Lung microvascular endothelial cell (primary cell): ENCODE measurements at regions not wholly inside any gene's neighbourhood (a gene's known extent, or its start where the extent isn't known, plus 50 kb on each side); places are given as distances from the start of the nearest gene placed in this dataset.
"Not testable (repeated sequence)": the region's sequence is repeated elsewhere in the genome, so short reads cannot be mapped to it uniquely, and the experiment has no call there.

Experiments
- DNase-seq, 2 donors: peaks; one replicate each; pipeline versions ENCODE4 v3.0.0 to v3.0.0-alpha.2; 2010; ENCODE audit warnings: low read depth in 2 of 2

DNA sequence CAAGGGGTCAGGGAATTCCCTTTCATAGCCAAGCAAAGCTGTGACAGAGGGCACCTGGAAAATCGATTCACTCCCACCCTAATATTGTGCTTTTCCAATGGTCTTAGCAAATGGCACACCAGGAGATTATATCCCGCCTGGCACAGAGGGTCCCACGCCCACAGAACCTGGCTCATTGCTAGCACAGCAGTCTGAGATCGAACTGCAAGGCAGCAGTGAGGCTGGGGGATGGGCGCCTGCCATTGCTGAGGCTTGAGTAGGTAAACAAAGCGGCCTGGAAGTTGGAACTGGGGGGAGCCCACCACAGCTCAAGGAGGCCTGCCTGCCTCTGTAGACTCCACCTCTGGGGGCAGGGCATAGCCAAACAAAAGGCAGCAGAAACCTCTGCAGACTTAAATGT lies 72.7 kb upstream of the EPHA3 start:
- not testable (repeated sequence) for DNase-seq

- DNase-seq, result no peak
These were observed 68.6 kb upstream of the EPHA3 start for GRCh38 chr3:89038869-89039268.

DNA sequence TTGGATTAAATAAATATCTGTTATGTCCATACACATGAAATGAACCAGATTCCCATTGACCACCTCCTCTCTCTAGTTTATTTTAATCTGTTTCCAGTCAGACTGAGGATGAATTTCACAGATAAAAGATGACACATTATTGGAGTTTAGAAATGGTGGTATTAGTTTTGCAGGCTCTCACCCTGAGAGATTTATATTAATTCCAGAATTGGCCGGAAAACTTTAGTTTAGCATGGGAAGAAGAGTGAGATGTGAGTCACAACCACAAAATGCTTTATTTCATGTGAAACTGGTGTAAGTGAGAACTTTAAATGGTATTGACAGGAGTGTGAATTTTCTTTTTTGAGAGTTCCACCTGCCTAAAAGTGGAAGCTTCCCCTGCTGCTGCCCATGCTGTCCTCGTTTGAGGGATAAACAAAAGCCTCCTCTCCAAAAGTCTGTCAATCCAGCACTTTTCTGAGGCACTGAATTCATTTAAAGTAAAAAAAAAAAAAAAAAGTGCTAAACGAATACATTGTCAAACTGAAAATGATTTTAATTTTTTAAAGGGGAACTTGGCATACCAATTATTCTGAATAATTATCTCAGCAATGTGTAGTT lies 65.1 kb upstream of the EPHA3 start:
- no peak for DNase-seq

DNA sequence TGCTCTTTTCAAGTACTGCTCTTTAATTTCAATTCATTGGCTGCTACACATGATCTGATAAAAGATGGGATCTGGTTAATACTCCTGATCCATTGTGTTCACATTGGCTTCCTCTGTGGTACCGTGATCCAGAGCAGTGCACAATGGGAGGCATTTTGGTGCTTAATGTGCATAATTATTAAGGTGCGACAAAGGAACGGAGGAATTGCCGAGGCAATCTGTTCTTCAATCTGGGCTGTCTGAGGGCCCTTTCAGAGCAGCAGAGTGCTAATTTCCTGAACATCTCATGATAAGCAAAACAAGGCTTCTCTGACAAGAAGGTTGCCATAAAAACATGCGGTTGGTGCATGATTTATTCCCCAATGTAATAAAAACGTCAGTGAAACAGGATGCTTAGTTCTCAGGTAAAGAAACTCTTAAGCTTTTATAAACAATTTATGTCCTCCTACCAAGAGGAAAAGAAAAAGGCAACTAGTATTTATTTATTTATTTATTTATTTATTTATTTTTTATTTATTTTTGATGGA lies 64.0 kb upstream of the EPHA3 start:
- DNase-seq, result no peak

DNA sequence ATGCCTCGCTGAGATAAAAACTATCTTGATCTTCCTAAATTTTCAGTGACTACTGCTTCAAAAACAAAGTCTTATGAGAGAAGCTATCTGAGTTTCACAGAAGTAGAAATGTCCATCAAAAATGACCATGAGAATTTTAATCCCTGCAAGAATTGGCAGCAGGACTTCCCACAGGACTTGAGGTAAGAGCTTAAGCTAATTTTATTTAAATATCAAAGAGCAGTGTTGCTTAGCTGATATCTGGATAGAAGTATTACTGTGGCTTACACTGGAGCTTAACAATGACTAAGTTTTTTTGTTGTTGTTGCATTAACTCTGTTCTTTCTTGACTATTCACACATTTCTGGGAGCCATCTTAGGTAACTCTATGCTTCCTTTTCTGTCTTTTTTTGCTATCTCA lies 60.8 kb upstream of the EPHA3 start:
- DNase-seq, result no peak

DNA sequence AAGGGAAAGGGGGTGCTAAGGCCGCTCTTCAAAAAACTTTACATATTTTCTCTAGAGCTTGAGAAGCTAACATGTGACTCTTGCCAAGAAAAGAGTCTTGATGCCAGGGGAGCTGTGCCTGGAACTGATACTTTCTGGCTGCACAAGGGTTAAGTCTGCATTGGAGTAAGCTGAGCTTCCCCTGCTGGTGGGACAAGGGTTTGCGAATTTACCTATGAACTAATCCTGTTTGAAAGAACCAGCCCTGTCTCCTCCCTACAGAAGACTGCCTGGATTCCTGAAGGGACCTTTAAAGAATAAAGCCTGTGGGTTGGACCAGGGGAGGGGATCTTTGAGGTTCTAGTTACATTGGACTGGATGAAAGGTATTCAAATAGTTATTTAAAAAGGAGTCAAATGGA lies 58.3 kb upstream of the EPHA3 start:
- DNase-seq, result no peak

- no peak for DNase-seq
These were observed 55.0 kb upstream of the EPHA3 start for GRCh38 chr3:89052386-89052785.

DNA sequence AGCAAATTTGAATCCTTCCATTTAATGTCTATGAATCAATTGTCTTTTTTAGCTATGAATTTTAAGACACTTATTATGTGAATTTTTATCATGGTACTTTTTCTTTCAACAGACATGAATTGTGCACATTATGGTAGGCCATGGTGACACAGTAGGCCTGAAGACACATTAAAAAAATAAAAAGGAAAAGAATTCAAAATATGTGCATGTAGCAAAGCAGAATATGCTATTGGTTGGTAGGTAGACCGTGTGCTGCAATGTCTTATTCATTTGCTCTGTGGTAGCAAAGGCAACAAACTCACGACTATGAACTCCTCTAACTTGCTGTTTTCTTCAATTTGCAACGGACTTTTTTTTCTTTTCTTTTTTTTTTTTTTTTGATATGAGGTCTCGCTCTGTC lies 50.0 kb upstream of the EPHA3 start:
- DNase-seq, result no peak
